ENCODE measurements at regions not wholly inside any gene's neighbourhood (a gene's known extent, or its start where the extent isn't known, plus 50 kb on each side); places are given as distances from the start of the nearest gene placed in this dataset.
"Not testable (repeated sequence)": the region's sequence is repeated elsewhere in the genome, so short reads cannot be mapped to it uniquely, and the experiment has no call there.

- TF ChIP-seq CTCF (IDR thresholded peaks at IDR 0.05; ENCODE audit: extremely low read depth, insufficient read depth, missing control alignments): no peak
- no peak for DNase-seq (ENCODE audit: low spot score)
- in situ Hi-C loops (cut with MboI; ENCODE audit: low pct_unique_long_range_greater_than_20kb, low sequenced_read_pairs, unreplicated experiment): no loop called here
Observed at GRCh38 chr18:5029592-5029991, 167.5 kb downstream of the AKAIN1 start.

GRCh38 chr18:5024741-5025140 is 172.3 kb downstream of the AKAIN1 start:
- in situ Hi-C loops (cut with MboI; ENCODE audit: low pct_unique_long_range_greater_than_20kb, low sequenced_read_pairs, unreplicated experiment): no loop called here
- no peak for TF ChIP-seq CTCF (IDR thresholded peaks at IDR 0.05; ENCODE audit: extremely low read depth, insufficient read depth, missing control alignments)
- no peak for DNase-seq (ENCODE audit: low spot score)

GRCh38 chr18:5021558-5021957 is 175.5 kb downstream of the AKAIN1 start:
- TF ChIP-seq CTCF (IDR thresholded peaks at IDR 0.05; ENCODE audit: extremely low read depth, insufficient read depth, missing control alignments): no peak
- DNase-seq (ENCODE audit: low spot score): no peak
- in situ Hi-C loops (cut with MboI; ENCODE audit: low pct_unique_long_range_greater_than_20kb, low sequenced_read_pairs, unreplicated experiment): no loop called here

- in situ Hi-C loops (cut with MboI; ENCODE audit: low pct_unique_long_range_greater_than_20kb, low sequenced_read_pairs, unreplicated experiment): no loop called here
- TF ChIP-seq CTCF (IDR thresholded peaks at IDR 0.05; ENCODE audit: extremely low read depth, insufficient read depth, missing control alignments): no peak
Observed at GRCh38 chr18:5015213-5015612, 181.8 kb downstream of the AKAIN1 start.

GRCh38 chr18:5004031-5004820 is 192.8 kb downstream of the AKAIN1 start:
- in situ Hi-C loops (cut with MboI; ENCODE audit: low pct_unique_long_range_greater_than_20kb, low sequenced_read_pairs, unreplicated experiment); DNase-seq (ENCODE audit: low spot score): not testable (repeated sequence)

More at GRCh38 chr18:5015213-5015612, 181.8 kb downstream of the AKAIN1 start:
- no peak for DNase-seq (ENCODE audit: low spot score)

- in situ Hi-C loops (cut with MboI; ENCODE audit: low pct_unique_long_range_greater_than_20kb, low sequenced_read_pairs, unreplicated experiment): no loop called here
Observed at GRCh38 chr18:4994710-4995109, 202.3 kb downstream of the AKAIN1 start.

More at GRCh38 chr18:4994710-4995109, 202.3 kb downstream of the AKAIN1 start:
- no peak for TF ChIP-seq CTCF (IDR thresholded peaks at IDR 0.05; ENCODE audit: extremely low read depth, insufficient read depth, missing control alignments)
- no peak for DNase-seq (ENCODE audit: low spot score)
